Coronary artery (tissue), 2 donors: ENCODE measurements at regions not wholly inside any gene's neighbourhood (a gene's known extent, or its start where the extent isn't known, plus 50 kb on each side); places are given as distances from the start of the nearest gene placed in this dataset.

Experiments used
- DNase-seq: peaks from one replicate; pipeline ENCODE4 v3.0.0-alpha.2; 2017; ENCODE audit warnings: low spot score
- H3K27ac ChIP-seq, 2 donors: fragments of 200-600 bp; sonication (generic); one replicate each; pipeline ENCODE4 v1.5.1; 2016 to 2019
- H3K4me3 ChIP-seq: fragments of 200-600 bp; sonication (generic); 2 replicates; pipeline ENCODE4 v1.5.1; 2016; ENCODE audit warnings: mild to moderate bottlenecking, moderate library complexity
- TF ChIP-seq, protein P1 (sequence below): fragments of 200-600 bp; sonication (generic); IDR thresholded peaks from one replicate; pipeline ENCODE4 v1.5.1; 2019; ENCODE audit warnings: antibody characterized with exemption

DNA sequence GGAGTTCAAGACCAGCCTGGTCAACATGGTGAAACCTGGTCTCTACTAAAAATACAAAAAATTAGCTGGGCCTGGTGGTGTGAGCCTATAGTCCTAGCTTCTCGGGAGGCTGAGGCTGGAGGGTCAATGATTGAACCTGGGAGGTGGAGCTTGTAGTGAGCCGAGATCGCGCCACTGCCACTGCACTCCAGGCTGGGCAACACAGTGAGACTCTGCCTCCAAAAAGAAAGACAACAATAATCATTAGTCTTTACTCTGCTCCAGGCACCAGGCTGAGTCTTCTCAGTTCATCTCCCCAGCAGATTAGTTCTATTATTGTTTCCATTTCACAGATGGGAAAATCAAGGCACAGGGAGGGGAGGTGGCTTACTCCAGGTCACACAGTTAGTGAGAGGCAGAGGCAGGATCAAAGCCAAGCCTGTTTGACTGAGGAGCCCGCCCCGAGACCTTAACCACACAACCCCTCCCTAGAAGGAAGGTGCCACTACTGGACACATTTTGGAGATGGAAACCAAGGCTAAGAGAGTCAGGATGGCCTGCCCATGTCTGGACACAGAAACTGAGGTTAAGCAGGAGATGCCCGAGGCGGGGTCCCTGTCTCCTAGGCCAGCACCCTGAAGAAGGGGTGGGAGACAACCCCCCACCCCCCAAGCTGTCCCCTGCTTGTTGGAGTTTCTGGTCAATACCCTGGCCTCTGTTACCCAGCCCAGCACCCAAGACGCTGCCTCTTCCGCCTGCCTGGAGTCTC is 75.8 kb downstream of the CEBPB start:
- DNase-seq: no peak
- Histone ChIP-seq H3K4me3 (no peak overlapping the region), H3K27ac (peak overlapping the region; percentile 13 to 70)
- TF ChIP-seq, protein P1, sequence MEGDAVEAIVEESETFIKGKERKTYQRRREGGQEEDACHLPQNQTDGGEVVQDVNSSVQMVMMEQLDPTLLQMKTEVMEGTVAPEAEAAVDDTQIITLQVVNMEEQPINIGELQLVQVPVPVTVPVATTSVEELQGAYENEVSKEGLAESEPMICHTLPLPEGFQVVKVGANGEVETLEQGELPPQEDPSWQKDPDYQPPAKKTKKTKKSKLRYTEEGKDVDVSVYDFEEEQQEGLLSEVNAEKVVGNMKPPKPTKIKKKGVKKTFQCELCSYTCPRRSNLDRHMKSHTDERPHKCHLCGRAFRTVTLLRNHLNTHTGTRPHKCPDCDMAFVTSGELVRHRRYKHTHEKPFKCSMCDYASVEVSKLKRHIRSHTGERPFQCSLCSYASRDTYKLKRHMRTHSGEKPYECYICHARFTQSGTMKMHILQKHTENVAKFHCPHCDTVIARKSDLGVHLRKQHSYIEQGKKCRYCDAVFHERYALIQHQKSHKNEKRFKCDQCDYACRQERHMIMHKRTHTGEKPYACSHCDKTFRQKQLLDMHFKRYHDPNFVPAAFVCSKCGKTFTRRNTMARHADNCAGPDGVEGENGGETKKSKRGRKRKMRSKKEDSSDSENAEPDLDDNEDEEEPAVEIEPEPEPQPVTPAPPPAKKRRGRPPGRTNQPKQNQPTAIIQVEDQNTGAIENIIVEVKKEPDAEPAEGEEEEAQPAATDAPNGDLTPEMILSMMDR: no peak

DNA sequence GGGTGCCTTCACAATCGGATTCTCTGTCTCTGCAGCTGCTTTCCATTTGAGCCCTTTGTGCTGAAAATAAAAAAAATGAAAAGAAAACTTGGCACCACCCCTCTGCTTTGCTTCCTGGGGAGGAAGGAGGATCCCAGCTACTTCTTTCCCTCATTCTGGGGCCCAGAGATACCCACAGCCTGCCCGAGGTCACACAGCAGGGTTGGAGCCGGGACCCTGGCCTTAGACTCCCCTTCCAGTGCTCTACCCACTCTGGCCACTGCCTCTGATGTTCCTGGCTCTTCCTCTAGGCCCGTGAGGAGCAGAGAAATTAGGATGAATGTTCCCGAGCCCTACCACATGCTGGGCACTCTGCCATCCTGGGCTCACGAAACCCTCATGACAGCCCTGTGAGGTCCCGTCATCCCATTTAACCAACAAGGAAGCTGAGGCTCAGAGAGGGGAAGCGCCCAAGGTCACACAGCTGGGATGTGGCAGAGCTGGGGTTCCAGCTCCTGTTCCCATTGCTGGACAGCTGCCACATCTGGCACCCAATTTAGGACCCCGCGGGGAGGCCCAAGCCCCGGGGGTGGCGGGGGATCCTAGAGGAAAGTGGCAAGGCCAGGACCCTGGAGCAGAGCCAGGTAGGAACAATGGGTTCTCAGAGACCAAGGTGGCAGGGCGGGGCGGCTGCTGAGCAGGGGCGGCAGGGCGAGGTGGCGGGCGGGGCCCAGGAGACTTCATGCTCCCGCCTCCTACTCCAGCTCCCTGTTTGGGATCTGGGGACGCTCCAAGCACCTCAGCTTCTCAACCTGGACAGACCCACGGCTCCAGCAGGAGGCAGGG is 76.6 kb downstream of the CEBPB start:
- DNase-seq: no peak
- TF ChIP-seq, protein P1: no peak
- Histone ChIP-seq H3K27ac (peak overlapping the region; percentile 13 to 70), H3K4me3 (peak overlapping the region; percentile 13)

DNA sequence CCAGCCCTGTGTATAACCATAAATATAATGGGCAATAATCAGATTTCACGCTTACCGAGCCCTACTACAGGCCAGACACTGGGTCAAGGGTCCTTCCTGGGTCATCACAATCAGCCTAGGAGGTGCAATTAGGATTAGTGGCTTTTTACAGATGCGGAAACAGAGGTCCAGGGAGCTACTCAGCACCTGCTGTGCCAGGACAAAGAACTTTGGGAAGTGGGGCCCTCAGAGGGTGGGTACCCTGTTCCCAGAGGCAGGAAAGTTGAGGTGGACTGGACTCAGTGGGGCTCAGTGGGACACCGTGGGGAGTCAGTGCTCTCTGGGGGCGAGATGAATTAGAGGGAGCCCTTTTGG is 77.2 kb downstream of the CEBPB start:
- TF ChIP-seq, protein P1: no peak
- Histone ChIP-seq H3K27ac (peak overlapping the region; percentile 4 to 70), H3K4me3 (no peak overlapping the region)
- DNase-seq: no peak

DNA sequence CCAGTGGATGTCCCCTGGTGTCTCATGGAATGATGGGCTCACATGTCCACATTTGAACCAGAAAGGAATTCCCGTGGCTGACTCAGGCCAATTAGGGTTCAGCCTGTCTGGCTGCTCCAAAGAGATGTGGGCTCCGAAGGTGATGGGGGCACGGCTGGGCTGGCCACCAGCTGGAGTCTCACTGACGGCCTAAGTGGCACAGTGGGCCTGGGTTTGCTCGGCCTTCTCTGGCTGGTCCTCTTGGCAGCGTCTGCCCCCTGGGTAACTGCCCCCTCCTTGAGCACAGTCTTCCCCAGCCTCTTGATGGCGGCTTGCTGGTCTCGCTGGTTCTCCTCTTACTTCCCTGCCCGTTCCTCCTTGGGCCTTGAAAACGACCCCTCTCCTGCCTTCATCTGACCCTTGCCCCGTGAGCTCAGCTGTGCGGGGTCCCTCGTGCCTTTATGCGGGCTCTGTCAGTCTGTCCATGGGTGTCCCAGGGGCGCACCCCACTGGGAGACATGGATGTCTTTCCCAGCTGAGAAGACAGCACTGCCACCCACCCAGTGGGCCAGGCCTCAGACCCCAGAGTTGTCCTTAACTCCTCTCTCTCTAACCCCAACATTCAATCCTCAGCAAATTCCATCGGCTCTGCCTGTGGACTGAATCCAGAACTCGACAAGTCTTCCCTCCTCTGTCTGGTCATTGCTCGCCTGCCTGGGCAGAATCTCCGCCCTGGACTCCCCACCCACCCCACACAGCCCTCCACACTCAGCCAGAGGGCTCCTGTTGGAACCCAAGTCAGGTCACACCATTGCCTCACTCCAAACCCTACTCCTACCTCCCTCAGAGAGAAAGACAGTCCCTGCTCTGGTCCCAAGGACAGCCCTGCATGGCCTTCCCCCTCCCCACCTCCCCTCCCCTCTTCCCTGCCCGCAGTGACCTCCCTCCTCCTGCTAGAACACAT is 78.7 kb downstream of the CEBPB start:
- H3K27ac ChIP-seq: no peak overlapping the region
- no peak for DNase-seq
- TF ChIP-seq, protein P1: no peak
- H3K4me3 ChIP-seq: no peak overlapping the region

DNA sequence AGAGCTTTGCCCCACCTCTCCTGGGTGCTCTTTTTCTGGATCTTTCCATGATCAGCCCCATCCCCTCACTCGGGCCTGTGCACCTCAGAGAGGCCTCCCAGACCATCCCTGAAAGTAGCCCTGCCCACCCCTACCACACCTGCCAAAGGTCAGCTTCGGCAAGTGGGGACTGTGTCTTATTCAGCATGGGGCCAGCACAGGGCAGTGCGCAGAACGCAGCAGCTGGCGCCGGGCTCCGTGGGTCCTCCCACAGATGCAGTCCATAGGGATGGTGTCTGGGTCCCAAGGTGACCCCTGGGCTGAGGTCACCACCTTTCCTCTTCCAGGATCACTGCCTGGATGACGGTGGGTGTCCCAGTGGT is 79.4 kb downstream of the CEBPB start:
- TF ChIP-seq, protein P1: no peak
- peak overlapping the region in 1 of 2 donors; percentile 75 for H3K27ac ChIP-seq
- DNase-seq: no peak
- no peak overlapping the region for H3K4me3 ChIP-seq

DNA sequence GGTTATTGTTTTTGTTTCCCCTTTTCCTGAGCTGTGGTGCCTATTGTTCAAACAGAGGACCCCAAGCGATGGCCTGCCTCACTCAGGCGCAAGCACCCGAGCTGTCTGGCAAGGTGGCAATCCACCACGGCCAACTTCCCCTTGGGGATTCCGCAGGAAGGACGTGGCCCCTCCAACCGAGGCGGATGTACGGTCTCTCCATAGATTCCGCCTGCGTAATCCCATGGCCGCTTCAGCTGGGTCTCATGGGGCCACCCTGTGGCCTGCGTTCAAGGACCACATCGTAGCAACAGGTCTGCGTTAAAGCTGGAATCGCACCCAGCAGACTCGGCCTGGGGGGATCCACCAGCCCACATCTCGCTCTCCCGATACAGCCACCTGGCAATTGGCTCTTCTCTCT is 79.9 kb downstream of the CEBPB start:
- DNase-seq: no peak
- Histone ChIP-seq H3K4me3 (no peak overlapping the region), H3K27ac (peak overlapping the region in 1 of 2 donors; percentile 75)
- TF ChIP-seq, protein P1: no peak
